Breast epithelium (tissue), 3 donors: ENCODE measurements at regions not wholly inside any gene's neighbourhood (a gene's known extent, or its start where the extent isn't known, plus 50 kb on each side); places are given as distances from the start of the nearest gene placed in this dataset.

ENCODE experiments used
- POLR2A ChIP-seq: fragments of 450-650 bp; IDR thresholded peaks from one replicate; pipeline ENCODE4 v1.6.1; 2016; ENCODE audit warnings: antibody characterized with exemption, mild to moderate bottlenecking, moderate library complexity
- POLR2AphosphoS5 ChIP-seq, 3 donors: sonication (generic); formaldehyde crosslinking; IDR thresholded peaks; one replicate each; pipeline ENCODE4 v1.6.1; 2017; ENCODE audit warnings: antibody characterized with exemption in 3 of 3
- TF ChIP-seq, protein P1 (sequence below), 3 donors: fragments of 450-650 bp; IDR thresholded peaks; one replicate each; pipeline ENCODE4 v1.5.1; 2016 to 2017; ENCODE audit warnings: antibody characterized with exemption in 3 of 3, mild to moderate bottlenecking in 3 of 3, moderate library complexity in 3 of 3

- TF ChIP-seq POLR2A (no peak), POLR2AphosphoS5 (IDR thresholded peaks at IDR 0.05) (no peak)
- TF ChIP-seq, protein P1, sequence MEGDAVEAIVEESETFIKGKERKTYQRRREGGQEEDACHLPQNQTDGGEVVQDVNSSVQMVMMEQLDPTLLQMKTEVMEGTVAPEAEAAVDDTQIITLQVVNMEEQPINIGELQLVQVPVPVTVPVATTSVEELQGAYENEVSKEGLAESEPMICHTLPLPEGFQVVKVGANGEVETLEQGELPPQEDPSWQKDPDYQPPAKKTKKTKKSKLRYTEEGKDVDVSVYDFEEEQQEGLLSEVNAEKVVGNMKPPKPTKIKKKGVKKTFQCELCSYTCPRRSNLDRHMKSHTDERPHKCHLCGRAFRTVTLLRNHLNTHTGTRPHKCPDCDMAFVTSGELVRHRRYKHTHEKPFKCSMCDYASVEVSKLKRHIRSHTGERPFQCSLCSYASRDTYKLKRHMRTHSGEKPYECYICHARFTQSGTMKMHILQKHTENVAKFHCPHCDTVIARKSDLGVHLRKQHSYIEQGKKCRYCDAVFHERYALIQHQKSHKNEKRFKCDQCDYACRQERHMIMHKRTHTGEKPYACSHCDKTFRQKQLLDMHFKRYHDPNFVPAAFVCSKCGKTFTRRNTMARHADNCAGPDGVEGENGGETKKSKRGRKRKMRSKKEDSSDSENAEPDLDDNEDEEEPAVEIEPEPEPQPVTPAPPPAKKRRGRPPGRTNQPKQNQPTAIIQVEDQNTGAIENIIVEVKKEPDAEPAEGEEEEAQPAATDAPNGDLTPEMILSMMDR (IDR thresholded peaks at IDR 0.05) = no peak
Observed at GRCh38 chr13:79084802-79085424, 321.1 kb downstream of the RBM26 start.
